ENCODE measurements at regions not wholly inside any gene's neighbourhood (a gene's known extent, or its start where the extent isn't known, plus 50 kb on each side); places are given as distances from the start of the nearest gene placed in this dataset.
"Not testable (repeated sequence)": the region's sequence is repeated elsewhere in the genome, so short reads cannot be mapped to it uniquely, and the experiment has no call there.

DNA sequence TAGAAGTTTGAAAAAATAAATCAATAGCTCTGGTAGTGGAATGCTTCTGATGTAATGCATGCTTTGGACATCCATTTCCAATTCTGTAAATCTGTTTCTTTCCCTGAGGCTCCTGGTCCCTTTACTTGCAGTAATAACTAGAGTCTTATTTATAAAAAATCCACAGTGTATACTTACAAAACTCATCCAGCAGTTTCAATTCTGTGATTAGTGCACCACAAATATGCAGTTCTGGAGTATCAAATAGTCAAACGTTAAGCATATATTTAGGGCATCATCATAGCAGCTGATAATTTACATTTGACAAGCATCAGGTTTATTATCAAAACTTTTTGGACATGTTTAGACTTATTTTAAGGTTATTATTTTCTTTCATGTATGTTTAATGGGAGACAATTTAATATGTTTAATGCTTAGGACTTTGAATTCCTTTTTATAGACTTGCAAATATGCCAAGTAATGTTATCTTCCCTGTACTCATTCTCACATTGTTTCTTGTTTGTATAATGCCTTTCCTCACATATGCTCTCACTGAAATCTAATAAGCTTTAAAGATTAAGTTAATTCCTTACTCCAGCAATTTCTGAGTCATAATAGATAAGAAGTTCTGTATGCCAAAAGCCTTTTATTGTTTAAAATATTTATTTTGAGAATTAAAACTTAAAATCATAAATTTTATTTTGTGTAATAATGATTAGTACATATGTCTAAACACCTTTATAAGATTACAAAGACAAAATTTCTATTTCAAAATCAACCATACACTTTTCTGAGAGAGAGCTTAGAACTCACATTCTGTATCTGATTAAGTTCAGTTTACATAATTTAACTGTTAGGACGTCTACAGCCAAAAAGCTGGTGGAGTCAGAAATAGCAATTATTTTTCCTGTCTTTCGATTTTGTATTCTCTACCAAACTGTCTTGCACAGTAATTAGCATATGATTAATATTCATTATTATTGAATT, 341.5 kb upstream of the TMEFF2 start:
- no peak overlapping the region for H2AFZ ChIP-seq (ENCODE audit: low read length)
- intact Hi-C loops (cut with micrococcal nuclease; ENCODE audit: unreplicated experiment): no loop called here
- no peak for DNase-seq (ENCODE audit: low spot score)
- no peaks in the 10 kb centered on the region for H4K20me1 ChIP-seq (ENCODE audit: insufficient read depth, low read length)
- no TSS peak for BruUV-seq (replicated peaks)
- H3K9me3 ChIP-seq (ENCODE audit: low read length): no peaks in the 10 kb centered on the region
- H3K4me2 ChIP-seq (ENCODE audit: low read length): no peak overlapping the region
- H3K27ac ChIP-seq (ENCODE audit: low read depth, low read length, poor library complexity, severe bottlenecking): no peak overlapping the region
- H3K4me1 ChIP-seq (ENCODE audit: insufficient read depth, low read length, poor library complexity, severe bottlenecking): no peaks in the 10 kb centered on the region
- H3K79me2 ChIP-seq (ENCODE audit: insufficient read depth, low read depth, low read length): no peaks in the 10 kb centered on the region
- POLR2A ChIA-PET: no interaction called here
- no peaks in the 10 kb centered on the region for H3K9me2 ChIP-seq (ENCODE audit: insufficient read depth, low read length)
- no peaks in the 10 kb centered on the region for H3K36me3 ChIP-seq (ENCODE audit: insufficient read depth, low read length)
- H3K4me3 ChIP-seq (ENCODE audit: low read depth, low read length, poor library complexity, severe bottlenecking): no peak overlapping the region
- no peak for TF ChIP-seq EZH2phosphoT487 (IDR thresholded peaks at IDR 0.05; ENCODE audit: borderline replicate concordance, low read depth, low read length)
- TF ChIP-seq, protein P1, sequence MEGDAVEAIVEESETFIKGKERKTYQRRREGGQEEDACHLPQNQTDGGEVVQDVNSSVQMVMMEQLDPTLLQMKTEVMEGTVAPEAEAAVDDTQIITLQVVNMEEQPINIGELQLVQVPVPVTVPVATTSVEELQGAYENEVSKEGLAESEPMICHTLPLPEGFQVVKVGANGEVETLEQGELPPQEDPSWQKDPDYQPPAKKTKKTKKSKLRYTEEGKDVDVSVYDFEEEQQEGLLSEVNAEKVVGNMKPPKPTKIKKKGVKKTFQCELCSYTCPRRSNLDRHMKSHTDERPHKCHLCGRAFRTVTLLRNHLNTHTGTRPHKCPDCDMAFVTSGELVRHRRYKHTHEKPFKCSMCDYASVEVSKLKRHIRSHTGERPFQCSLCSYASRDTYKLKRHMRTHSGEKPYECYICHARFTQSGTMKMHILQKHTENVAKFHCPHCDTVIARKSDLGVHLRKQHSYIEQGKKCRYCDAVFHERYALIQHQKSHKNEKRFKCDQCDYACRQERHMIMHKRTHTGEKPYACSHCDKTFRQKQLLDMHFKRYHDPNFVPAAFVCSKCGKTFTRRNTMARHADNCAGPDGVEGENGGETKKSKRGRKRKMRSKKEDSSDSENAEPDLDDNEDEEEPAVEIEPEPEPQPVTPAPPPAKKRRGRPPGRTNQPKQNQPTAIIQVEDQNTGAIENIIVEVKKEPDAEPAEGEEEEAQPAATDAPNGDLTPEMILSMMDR (conservative IDR thresholded peaks at IDR 0.05; ENCODE audit: low read length): no peak
- CTCF ChIA-PET (ENCODE audit: unreplicated experiment): no interaction called here

DNA sequence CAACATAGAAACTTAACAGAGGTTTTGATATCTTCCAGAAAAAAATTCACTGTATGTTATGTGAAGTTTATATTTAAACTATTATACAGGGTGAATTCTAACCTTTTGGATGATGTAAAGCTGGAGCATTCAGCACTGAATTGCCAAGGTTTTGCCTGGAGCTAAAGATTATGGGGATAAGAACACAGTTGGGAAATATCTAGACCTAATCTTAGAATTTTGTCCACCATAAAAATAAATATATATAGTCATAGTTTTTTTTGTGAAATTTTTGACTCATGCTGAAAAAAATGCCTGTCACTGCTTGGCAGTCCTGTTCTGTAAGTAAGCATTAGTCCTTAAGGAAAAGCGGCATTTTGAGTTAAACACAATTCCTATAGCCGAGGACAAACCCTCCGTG, 339.3 kb upstream of the TMEFF2 start:
- H2AFZ ChIP-seq (ENCODE audit: low read length): no peak overlapping the region
- no peaks in the 10 kb centered on the region for H4K20me1 ChIP-seq (ENCODE audit: insufficient read depth, low read length)
- H3K4me1 ChIP-seq (ENCODE audit: insufficient read depth, low read length, poor library complexity, severe bottlenecking): no peaks in the 10 kb centered on the region
- no peaks in the 10 kb centered on the region for H3K9me2 ChIP-seq (ENCODE audit: insufficient read depth, low read length)
- no peak overlapping the region for H3K4me3 ChIP-seq (ENCODE audit: low read depth, low read length, poor library complexity, severe bottlenecking)
- intact Hi-C loops (cut with micrococcal nuclease; ENCODE audit: unreplicated experiment): no loop called here
- no peak overlapping the region for H3K27ac ChIP-seq (ENCODE audit: low read depth, low read length, poor library complexity, severe bottlenecking)
- no peaks in the 10 kb centered on the region for H3K36me3 ChIP-seq (ENCODE audit: insufficient read depth, low read length)
- H3K4me2 ChIP-seq (ENCODE audit: low read length): no peak overlapping the region
- BruUV-seq (replicated peaks): no TSS peak
- ChIA-PET CTCF (ENCODE audit: unreplicated experiment) (no interaction called here), POLR2A (no interaction called here)
- DNase-seq (ENCODE audit: low spot score): no peak
- no peaks in the 10 kb centered on the region for H3K79me2 ChIP-seq (ENCODE audit: insufficient read depth, low read depth, low read length)
- no peaks in the 10 kb centered on the region for H3K9me3 ChIP-seq (ENCODE audit: low read length)
- TF ChIP-seq, protein P1 (conservative IDR thresholded peaks at IDR 0.05; ENCODE audit: low read length): no peak
- no peak for TF ChIP-seq EZH2phosphoT487 (IDR thresholded peaks at IDR 0.05; ENCODE audit: borderline replicate concordance, low read depth, low read length)

DNA sequence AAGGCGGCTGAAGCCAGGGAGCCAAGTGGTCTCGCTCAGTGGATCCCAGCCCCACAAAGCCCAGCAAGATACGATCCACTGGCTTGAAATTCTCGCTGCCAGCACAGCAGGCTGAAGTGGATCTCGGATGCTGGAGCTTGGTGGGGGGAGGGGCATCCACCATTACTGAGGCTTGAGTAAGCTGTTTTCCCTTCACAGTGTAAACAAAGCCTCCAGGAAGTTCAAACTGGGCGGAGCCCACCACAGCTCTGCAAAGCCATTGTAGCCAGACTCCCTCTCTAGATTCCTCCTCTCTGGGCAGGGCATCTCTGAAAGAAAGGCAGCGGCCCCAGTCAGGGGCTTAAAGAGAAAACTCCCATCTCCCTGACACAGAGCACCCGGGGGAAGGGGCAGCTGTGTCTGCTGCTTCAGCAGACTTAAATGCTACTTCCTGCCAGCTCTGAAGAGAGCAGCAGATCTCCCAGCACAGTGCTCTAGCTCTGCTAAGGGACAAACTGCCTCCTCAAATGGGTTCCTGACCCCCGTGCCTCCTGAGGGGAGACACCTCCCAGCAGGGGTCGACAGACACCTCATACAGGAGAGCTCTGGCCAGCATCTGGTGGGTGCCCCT, 330.0 kb upstream of the TMEFF2 start:
- H3K27ac ChIP-seq (ENCODE audit: low read depth, low read length, poor library complexity, severe bottlenecking); H3K4me2 ChIP-seq (ENCODE audit: low read length); H3K9me3 ChIP-seq (ENCODE audit: low read length); H3K4me3 ChIP-seq (ENCODE audit: low read depth, low read length, poor library complexity, severe bottlenecking); H3K36me3 ChIP-seq (ENCODE audit: insufficient read depth, low read length); H3K9me2 ChIP-seq (ENCODE audit: insufficient read depth, low read length); H2AFZ ChIP-seq (ENCODE audit: low read length); H3K79me2 ChIP-seq (ENCODE audit: insufficient read depth, low read depth, low read length); BruUV-seq (replicated peaks); H3K4me1 ChIP-seq (ENCODE audit: insufficient read depth, low read length, poor library complexity, severe bottlenecking); H4K20me1 ChIP-seq (ENCODE audit: insufficient read depth, low read length); CTCF ChIA-PET (ENCODE audit: unreplicated experiment); intact Hi-C loops (cut with micrococcal nuclease; ENCODE audit: unreplicated experiment); DNase-seq (ENCODE audit: low spot score); POLR2A ChIA-PET: not testable (repeated sequence)

DNA sequence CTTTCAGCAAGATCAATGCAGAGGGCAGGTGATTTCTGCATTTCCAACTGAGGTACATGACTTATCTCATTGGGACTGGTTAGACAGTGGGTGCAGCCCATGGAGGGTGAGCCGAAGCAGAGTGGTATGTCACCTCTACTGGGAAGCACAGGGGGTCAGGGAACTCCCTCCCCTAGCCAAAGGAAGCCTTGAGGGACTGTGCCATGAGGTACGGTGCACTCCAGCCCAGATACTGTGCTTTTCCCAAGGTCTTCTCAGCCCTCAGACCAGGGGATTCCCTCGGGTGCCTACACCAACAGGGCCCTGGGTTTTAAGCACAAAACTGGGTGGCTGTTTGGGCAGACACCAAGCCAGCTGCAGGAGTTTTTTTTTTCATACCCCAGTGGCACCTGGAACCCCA, 329.5 kb upstream of the TMEFF2 start:
- H2AFZ ChIP-seq (ENCODE audit: low read length); H3K9me3 ChIP-seq (ENCODE audit: low read length); BruUV-seq (replicated peaks); DNase-seq (ENCODE audit: low spot score); H3K9me2 ChIP-seq (ENCODE audit: insufficient read depth, low read length); H3K4me3 ChIP-seq (ENCODE audit: low read depth, low read length, poor library complexity, severe bottlenecking); H3K4me1 ChIP-seq (ENCODE audit: insufficient read depth, low read length, poor library complexity, severe bottlenecking); H4K20me1 ChIP-seq (ENCODE audit: insufficient read depth, low read length); CTCF ChIA-PET (ENCODE audit: unreplicated experiment); H3K36me3 ChIP-seq (ENCODE audit: insufficient read depth, low read length); H3K4me2 ChIP-seq (ENCODE audit: low read length); POLR2A ChIA-PET; H3K27ac ChIP-seq (ENCODE audit: low read depth, low read length, poor library complexity, severe bottlenecking); H3K79me2 ChIP-seq (ENCODE audit: insufficient read depth, low read depth, low read length); intact Hi-C loops (cut with micrococcal nuclease; ENCODE audit: unreplicated experiment): not testable (repeated sequence)
